ENCODE measurements at regions not wholly inside any gene's neighbourhood (a gene's known extent, or its start where the extent isn't known, plus 50 kb on each side); places are given as distances from the start of the nearest gene placed in this dataset.

DNA sequence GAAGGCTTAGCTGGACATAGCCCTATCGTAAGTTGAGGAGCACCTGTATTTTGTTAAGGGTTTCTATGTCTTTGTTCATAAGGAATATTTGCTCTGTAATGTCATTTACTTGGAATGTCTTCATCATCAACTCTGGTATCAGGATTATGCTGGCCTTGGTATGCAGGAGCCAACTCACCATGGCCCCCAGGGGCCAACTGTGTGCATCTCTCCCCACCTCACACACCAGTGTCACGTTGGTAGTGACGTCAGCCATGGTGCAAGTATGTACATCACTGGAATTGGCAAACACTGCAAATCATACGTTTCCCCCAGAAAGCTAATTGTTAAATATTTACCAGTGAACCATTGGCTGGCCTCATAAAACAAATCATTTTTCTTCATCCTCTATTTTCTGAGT, 70.8 kb downstream of the YTHDF1 start:
- Histone ChIP-seq H3K27me3 (replicated peaks; ENCODE audit: insufficient read depth) (peaks cover 15% of the 10 kb centered on the region), H3K9ac (no peak overlapping the region), H3K79me2 (ENCODE audit: insufficient read depth) (no peaks in the 10 kb centered on the region), H3K9me3 (ENCODE audit: low read depth) (no peaks in the 10 kb centered on the region), H3K4me3 (no peak overlapping the region), H4K20me1 (ENCODE audit: insufficient read depth) (no peaks in the 10 kb centered on the region), H3F3A (ENCODE audit: insufficient read depth) (no peaks in the 10 kb centered on the region), H3K4me1 (ENCODE audit: insufficient read depth) (no peaks in the 10 kb centered on the region), H2AFZ (no peak overlapping the region), H3K27ac (no peak overlapping the region), H3K4me2 (ENCODE audit: unreplicated experiment) (no peak overlapping the region), H3K9me2 (ENCODE audit: insufficient read depth) (no peaks in the 10 kb centered on the region), H3K36me3 (ENCODE audit: low read depth) (no peaks in the 10 kb centered on the region)
- TF ChIP-seq EZH2phosphoT487 (IDR thresholded peaks at IDR 0.05; ENCODE audit: insufficient read depth, low read depth) (no peak), EZH2 (IDR thresholded peaks at IDR 0.05; ENCODE audit: insufficient read depth, poor library complexity, severe bottlenecking) (no peak)
- in situ Hi-C loops (cut with MboI), result no loop called here
- DNase-seq, result no peak
- 18 to 19% methylated on average over 4 of the region's 4 CpGs for WGBS, 2 experiments (ENCODE audit: low coverage in 1 of 2, low lambda C conversion rate in 2 of 2, missing lambda C conversion rate in 2 of 2)

DNA sequence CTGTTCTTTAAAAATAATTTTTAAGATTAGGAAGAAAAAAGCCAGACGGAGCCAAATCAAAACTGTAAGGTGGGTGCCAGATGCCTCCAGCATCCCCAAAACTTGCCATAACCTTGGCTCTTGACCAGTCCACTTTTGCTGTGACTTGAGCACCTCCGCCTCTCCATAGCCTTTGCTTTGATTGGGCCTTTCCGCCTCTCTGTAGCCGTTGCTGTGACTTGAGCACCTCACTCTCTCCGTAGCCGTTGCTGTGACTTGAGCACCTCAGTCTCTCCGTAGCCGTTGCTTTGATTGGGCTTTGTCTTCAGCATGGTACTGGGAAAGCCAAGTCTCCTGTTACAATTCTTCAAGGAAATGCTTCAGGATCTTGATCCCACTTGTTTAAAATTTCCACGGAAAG, 73.0 kb downstream of the YTHDF1 start:
- H2AFZ ChIP-seq, result no peak overlapping the region
- H3K9me2 ChIP-seq (ENCODE audit: insufficient read depth), result no peaks in the 10 kb centered on the region
- in situ Hi-C loops (cut with MboI), result no loop called here
- H3K27ac ChIP-seq, result no peak overlapping the region
- no peaks in the 10 kb centered on the region for H3K79me2 ChIP-seq (ENCODE audit: insufficient read depth)
- DNase-seq, result no peak
- H3F3A ChIP-seq (ENCODE audit: insufficient read depth), result no peaks in the 10 kb centered on the region
- H4K20me1 ChIP-seq (ENCODE audit: insufficient read depth), result no peaks in the 10 kb centered on the region
- H3K9me3 ChIP-seq (ENCODE audit: low read depth), result no peaks in the 10 kb centered on the region
- H3K4me1 ChIP-seq (ENCODE audit: insufficient read depth), result no peaks in the 10 kb centered on the region
- no peaks in the 10 kb centered on the region for H3K36me3 ChIP-seq (ENCODE audit: low read depth)
- H3K27me3 ChIP-seq (replicated peaks; ENCODE audit: insufficient read depth), result peaks cover 24% of the 10 kb centered on the region
- no peak overlapping the region for H3K4me3 ChIP-seq
- WGBS, 2 experiments (ENCODE audit: low coverage in 1 of 2, low lambda C conversion rate in 2 of 2, missing lambda C conversion rate in 2 of 2), result 46 to 53% methylated on average over 9 of the region's 9 CpGs
- H3K9ac ChIP-seq, result no peak overlapping the region
- no peak overlapping the region for H3K4me2 ChIP-seq (ENCODE audit: unreplicated experiment)
- TF ChIP-seq EZH2 (IDR thresholded peaks at IDR 0.05; ENCODE audit: insufficient read depth, poor library complexity, severe bottlenecking) (no peak), EZH2phosphoT487 (IDR thresholded peaks at IDR 0.05; ENCODE audit: insufficient read depth, low read depth) (no peak)

DNA sequence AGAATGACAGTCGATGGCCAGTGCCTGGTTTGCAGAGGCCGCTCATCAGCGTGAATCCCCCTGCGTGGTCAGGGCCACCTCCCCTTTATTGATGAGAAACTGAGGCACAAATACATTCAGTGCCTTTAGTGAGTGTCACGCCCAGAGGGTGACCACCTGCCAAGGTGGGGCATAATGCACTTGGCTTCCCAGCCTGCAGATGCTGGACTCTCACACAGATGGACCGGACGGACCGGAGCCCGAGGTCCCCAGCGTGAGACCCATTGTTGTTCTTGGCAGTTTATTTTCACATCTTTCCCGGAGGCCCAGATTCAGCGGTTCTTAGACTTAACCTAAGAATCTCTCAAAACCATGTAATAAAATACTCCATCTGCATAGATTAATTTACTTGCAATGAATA, 74.4 kb downstream of the YTHDF1 start:
- H3K9me2 ChIP-seq (ENCODE audit: insufficient read depth), result no peaks in the 10 kb centered on the region
- H3F3A ChIP-seq (ENCODE audit: insufficient read depth), result no peaks in the 10 kb centered on the region
- no peaks in the 10 kb centered on the region for H3K9me3 ChIP-seq (ENCODE audit: low read depth)
- no peak overlapping the region for H3K4me2 ChIP-seq (ENCODE audit: unreplicated experiment)
- no peaks in the 10 kb centered on the region for H3K36me3 ChIP-seq (ENCODE audit: low read depth)
- no peak overlapping the region for H3K27ac ChIP-seq
- WGBS, 2 experiments (ENCODE audit: low coverage in 1 of 2, low lambda C conversion rate in 2 of 2, missing lambda C conversion rate in 2 of 2), result 48 to 66% methylated on average over 12 of the region's 12 CpGs
- no peak overlapping the region for H2AFZ ChIP-seq
- no peak overlapping the region for H3K4me3 ChIP-seq
- TF ChIP-seq EZH2phosphoT487 (IDR thresholded peaks at IDR 0.05; ENCODE audit: insufficient read depth, low read depth) (no peak), EZH2 (IDR thresholded peaks at IDR 0.05; ENCODE audit: insufficient read depth, poor library complexity, severe bottlenecking) (no peak)
- in situ Hi-C loops (cut with MboI), result no loop called here
- no peak overlapping the region for H3K9ac ChIP-seq
- H3K79me2 ChIP-seq (ENCODE audit: insufficient read depth), result no peaks in the 10 kb centered on the region
- no peaks in the 10 kb centered on the region for H3K4me1 ChIP-seq (ENCODE audit: insufficient read depth)
- no peak for DNase-seq
- no peaks in the 10 kb centered on the region for H4K20me1 ChIP-seq (ENCODE audit: insufficient read depth)
- H3K27me3 ChIP-seq (replicated peaks; ENCODE audit: insufficient read depth), result peaks cover 31% of the 10 kb centered on the region

DNA sequence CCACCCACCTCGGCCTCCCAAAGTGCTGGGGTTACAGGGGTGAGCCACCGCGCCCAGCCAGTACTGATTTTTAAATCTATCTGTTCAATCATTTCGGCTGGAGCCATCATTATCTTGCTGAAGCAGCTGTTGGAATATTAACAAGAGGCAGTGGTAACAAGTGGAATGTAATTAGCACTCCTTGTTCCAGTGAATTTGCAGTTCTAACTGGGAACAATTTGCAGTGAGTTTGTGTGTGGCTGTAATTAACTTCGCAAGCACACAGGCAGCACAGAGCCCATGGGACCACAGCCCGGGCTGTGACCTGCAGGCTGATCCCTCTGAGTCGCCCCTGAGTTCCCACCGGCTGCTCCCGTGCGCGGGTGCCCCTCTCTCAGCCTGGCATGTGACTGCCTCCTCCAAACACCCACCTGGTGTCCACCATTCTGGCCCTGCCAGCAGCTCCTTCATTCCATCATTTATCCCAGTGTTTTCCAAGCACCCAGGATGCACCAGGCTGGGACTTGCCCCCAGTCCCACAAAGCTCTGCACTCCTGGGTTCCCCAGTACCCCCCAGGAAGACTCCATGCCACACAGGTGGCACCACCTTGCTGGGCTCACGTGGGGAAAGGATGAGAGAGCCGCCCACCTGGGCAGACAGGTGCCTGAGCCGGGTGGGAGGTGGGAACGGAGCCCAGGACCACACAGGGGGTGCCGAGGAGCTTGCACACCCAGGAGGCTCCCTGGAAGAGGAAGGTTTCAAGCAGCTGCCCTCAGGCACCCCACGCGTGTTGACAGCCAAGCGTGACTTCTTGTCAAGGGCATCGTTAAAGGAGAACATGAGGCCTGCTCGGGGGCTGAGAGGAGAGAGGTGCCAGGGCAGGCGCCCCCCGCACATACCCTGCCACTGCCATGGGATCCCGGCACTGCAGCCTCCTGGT, 75.2 kb downstream of the YTHDF1 start:
- DNase-seq, result no peak
- Histone ChIP-seq H3K9ac (no peak overlapping the region), H3K9me3 (ENCODE audit: low read depth) (no peaks in the 10 kb centered on the region), H3K79me2 (ENCODE audit: insufficient read depth) (no peaks in the 10 kb centered on the region), H3K36me3 (ENCODE audit: low read depth) (no peaks in the 10 kb centered on the region), H4K20me1 (ENCODE audit: insufficient read depth) (no peaks in the 10 kb centered on the region), H2AFZ (no peak overlapping the region), H3K27ac (no peak overlapping the region), H3F3A (ENCODE audit: insufficient read depth) (no peaks in the 10 kb centered on the region), H3K4me3 (no peak overlapping the region), H3K9me2 (ENCODE audit: insufficient read depth) (no peaks in the 10 kb centered on the region), H3K4me2 (ENCODE audit: unreplicated experiment) (no peak overlapping the region), H3K27me3 (replicated peaks; ENCODE audit: insufficient read depth) (peaks cover 31% of the 10 kb centered on the region), H3K4me1 (ENCODE audit: insufficient read depth) (no peaks in the 10 kb centered on the region)
- WGBS, 2 experiments (ENCODE audit: low coverage in 1 of 2, low lambda C conversion rate in 2 of 2, missing lambda C conversion rate in 2 of 2), result 47 to 51% methylated on average over 24 of the region's 24 CpGs
- in situ Hi-C loops (cut with MboI), result no loop called here
- TF ChIP-seq EZH2 (IDR thresholded peaks at IDR 0.05; ENCODE audit: insufficient read depth, poor library complexity, severe bottlenecking) (no peak), EZH2phosphoT487 (IDR thresholded peaks at IDR 0.05; ENCODE audit: insufficient read depth, low read depth) (no peak)
